MM.1S (cell line): ENCODE measurements at regions not wholly inside any gene's neighbourhood (a gene's known extent, or its start where the extent isn't known, plus 50 kb on each side); places are given as distances from the start of the nearest gene placed in this dataset.

ENCODE experiments used
- DNase-seq: peaks from one replicate; pipeline ENCODE4 v3.0.0-alpha.2; 2015
- H2AFZ ChIP-seq: fragments of 300-600 bp; sonication (generic); 2 replicates; pipeline ENCODE4 v1.6.0; 2016; ENCODE audit warnings: antibody characterized with exemption, low read length
- H3F3A ChIP-seq: fragments of 300-600 bp; sonication (generic); 2 replicates; pipeline ENCODE4 v1.6.1; 2016; ENCODE audit warnings: mild to moderate bottlenecking, antibody characterized with exemption, low read length, moderate library complexity, mixed read lengths; ENCODE audit not compliant: insufficient read depth
- H3K27ac ChIP-seq: fragments of 300-600 bp; sonication (generic); 2 replicates; pipeline ENCODE4 v1.5.1; 2016; ENCODE audit warnings: mild to moderate bottlenecking, low read length
- H3K27me3 ChIP-seq: fragments of 300-600 bp; sonication (generic); replicated peaks from 2 replicates; pipeline ENCODE4 v1.6.0; 2016; ENCODE audit warnings: low read length; ENCODE audit not compliant: insufficient read depth
- H3K36me3 ChIP-seq: fragments of 300-600 bp; sonication (generic); replicated peaks from 2 replicates; pipeline ENCODE4 v1.6.1; 2016; ENCODE audit warnings: mild to moderate bottlenecking, low read length, mixed read lengths; ENCODE audit not compliant: insufficient read depth
- H3K4me1 ChIP-seq: fragments of 300-600 bp; sonication (generic); 2 replicates; pipeline ENCODE4 v1.6.1; 2016; ENCODE audit warnings: low read length, mixed read lengths
- H3K4me2 ChIP-seq: fragments of 300-600 bp; sonication (generic); 2 replicates; pipeline ENCODE4 v1.6.0; 2016; ENCODE audit warnings: low read depth, low read length
- H3K4me3 ChIP-seq: fragments of 300-600 bp; sonication (generic); 2 replicates; pipeline ENCODE4 v1.5.1; 2016; ENCODE audit warnings: low read length, mixed read lengths
- H3K79me2 ChIP-seq: fragments of 300-600 bp; sonication (generic); 2 replicates; pipeline ENCODE4 v1.6.1; 2016; ENCODE audit warnings: mixed run types, low read length, mixed read lengths
- H3K9ac ChIP-seq: fragments of 300-600 bp; sonication (generic); 2 replicates; pipeline ENCODE4 v1.6.1; 2016; ENCODE audit warnings: low read length, mixed read lengths
- H3K9me2 ChIP-seq: fragments of 300-600 bp; sonication (generic); replicated peaks from 2 replicates; pipeline ENCODE4 v1.6.1; 2016; ENCODE audit warnings: mild to moderate bottlenecking, low read length, mixed read lengths; ENCODE audit not compliant: insufficient read depth
- H3K9me3 ChIP-seq: fragments of 300-600 bp; sonication (generic); replicated peaks from 2 replicates; pipeline ENCODE4 v1.6.1; 2016; ENCODE audit warnings: mild to moderate bottlenecking, low read length, mixed read lengths; ENCODE audit not compliant: insufficient read depth
- H4K20me1 ChIP-seq: fragments of 300-600 bp; sonication (generic); 2 replicates; pipeline ENCODE4 v1.6.1; 2016; ENCODE audit warnings: mild to moderate bottlenecking, low read length, moderate library complexity, mixed read lengths; ENCODE audit not compliant: insufficient read depth
- CTCF ChIP-seq: fragments of 300-600 bp; sonication (generic); IDR thresholded peaks from 2 replicates; pipeline ENCODE4 v1.5.1; 2016; ENCODE audit warnings: antibody characterized with exemption, low read length, mixed read lengths
- EZH2 ChIP-seq: fragments of 300-600 bp; sonication (generic); optimal IDR thresholded peaks from 2 replicates; pipeline ENCODE3; 2017; ENCODE audit warnings: low read depth, mild to moderate bottlenecking, antibody characterized with exemption, low read length, mixed read lengths
- EZH2phosphoT487 ChIP-seq: fragments of 300-600 bp; sonication (generic); IDR thresholded peaks from 2 replicates; pipeline ENCODE4 v1.6.1; 2018; ENCODE audit warnings: antibody characterized with exemption, low read length

- Histone ChIP-seq H3K27ac (no peak overlapping the region), H3K9me2 (no peaks in the 10 kb centered on the region), H3K4me3 (no peak overlapping the region), H3K27me3 (no peaks in the 10 kb centered on the region), H3K4me1 (no peaks in the 10 kb centered on the region), H3K9me3 (no peaks in the 10 kb centered on the region), H2AFZ (no peak overlapping the region), H3K79me2 (no peaks in the 10 kb centered on the region), H3K4me2 (no peak overlapping the region), H4K20me1 (no peaks in the 10 kb centered on the region), H3F3A (no peaks in the 10 kb centered on the region), H3K9ac (no peak overlapping the region), H3K36me3 (no peaks in the 10 kb centered on the region)
- DNase-seq, result no peak
- TF ChIP-seq CTCF (no peak), EZH2phosphoT487 (no peak), EZH2 (no peak)
These were observed 136.8 kb upstream of the TCF21 start for GRCh38 chr6:133752129-133752528.

GRCh38 chr6:133753756-133754155 lies 135.2 kb upstream of the TCF21 start:
- Histone ChIP-seq H3F3A (no peaks in the 10 kb centered on the region), H3K36me3 (no peaks in the 10 kb centered on the region), H3K4me3 (no peak overlapping the region), H3K9me3 (no peaks in the 10 kb centered on the region), H3K4me1 (no peaks in the 10 kb centered on the region), H4K20me1 (no peaks in the 10 kb centered on the region), H3K9me2 (no peaks in the 10 kb centered on the region), H2AFZ (no peak overlapping the region), H3K27me3 (no peaks in the 10 kb centered on the region), H3K27ac (no peak overlapping the region), H3K4me2 (no peak overlapping the region), H3K9ac (no peak overlapping the region), H3K79me2 (no peaks in the 10 kb centered on the region)
- DNase-seq, result no peak
- no peak for TF ChIP-seq CTCF
- no peak for TF ChIP-seq EZH2
- TF ChIP-seq EZH2phosphoT487, result no peak

GRCh38 chr6:133754298-133754697 lies 134.6 kb upstream of the TCF21 start:
- DNase-seq, result no peak
- H3K4me3 ChIP-seq, result no peak overlapping the region
- no peaks in the 10 kb centered on the region for H3K27me3 ChIP-seq
- H3K27ac ChIP-seq, result no peak overlapping the region
- no peaks in the 10 kb centered on the region for H3K9me2 ChIP-seq
- H3K36me3 ChIP-seq, result no peaks in the 10 kb centered on the region
- H3K4me1 ChIP-seq, result no peaks in the 10 kb centered on the region
- no peak overlapping the region for H2AFZ ChIP-seq
- H3K79me2 ChIP-seq, result no peaks in the 10 kb centered on the region
- H4K20me1 ChIP-seq, result no peaks in the 10 kb centered on the region
- no peak overlapping the region for H3K4me2 ChIP-seq
- H3K9ac ChIP-seq, result no peak overlapping the region
- TF ChIP-seq CTCF, result no peak
- TF ChIP-seq EZH2phosphoT487, result no peak
- TF ChIP-seq EZH2, result no peak
- H3F3A ChIP-seq, result no peaks in the 10 kb centered on the region
- no peaks in the 10 kb centered on the region for H3K9me3 ChIP-seq
